Left lung (tissue), 4 donors: ENCODE measurements at regions not wholly inside any gene's neighbourhood (a gene's known extent, or its start where the extent isn't known, plus 50 kb on each side); places are given as distances from the start of the nearest gene placed in this dataset.

Experiments
- ATAC-seq: fragments of 200-7000 bp; cut with Tn5 transposase; one replicate; pipeline ENCODE4 v1.9.1; 2020; ENCODE audit warnings: moderate library complexity
- DNase-seq, 4 donors: peaks; one replicate each; pipeline ENCODE4 v3.0.0-alpha.2; 2013 to 2020
- H3K27ac ChIP-seq, 2 donors: fragments of 200-600 bp; sonication (generic) in 1 of 2; one replicate each; pipeline versions ENCODE4 v1.5.0 to v1.8.0; 2020 to 2021
- H3K27me3 ChIP-seq, 2 donors: fragments of 200-600 bp; sonication (generic) in 1 of 2; one replicate each; pipeline versions ENCODE4 v1.5.0 to v1.8.0; 2020 to 2021
- H3K36me3 ChIP-seq, 2 donors: fragments of 200-600 bp; sonication (generic) in 1 of 2; one replicate each; pipeline versions ENCODE4 v1.5.0 to v1.8.0; 2020 to 2021
- H3K4me1 ChIP-seq, 2 donors: fragments of 200-600 bp; one replicate each; pipeline ENCODE4 v1.8.0; 2021
- H3K4me3 ChIP-seq, 2 donors: fragments of 200-600 bp; sonication (generic) in 1 of 2; one replicate each; pipeline versions ENCODE4 v1.5.0 to v1.8.0; 2020 to 2021; ENCODE audit warnings: mild to moderate bottlenecking in 1 of 2
- H3K9me3 ChIP-seq, 2 donors: fragments of 200-600 bp; sonication (generic) in 1 of 2; one replicate each; pipeline versions ENCODE4 v1.5.0 to v1.8.0; 2020 to 2021
- intact Hi-C, 2 donors: fragments of 100-400 bp; cut with DNase I; formaldehyde crosslinking; loops; one replicate each; pipeline versions ENCODE4 v1.11.2 to v1.14.2; 2022
- TF ChIP-seq, protein P1 (sequence below), 2 donors: fragments of 200-600 bp; sonication (generic) in 1 of 2; IDR thresholded peaks; one replicate each; pipeline versions ENCODE4 v1.5.0 to v1.8.0; 2021; ENCODE audit warnings: antibody characterized with exemption in 2 of 2
- donor health status: DM: no; HTN: yes; CAD: no.
- donor health status: DM: no; HTN: no; CAD: no.

- intact Hi-C loops, result no loop called here
- Histone ChIP-seq H3K9me3 (no peaks in the 10 kb centered on the region), H3K27ac (no peak overlapping the region), H3K36me3 (no peaks in the 10 kb centered on the region), H3K4me3 (no peak overlapping the region), H3K27me3 (no peaks in the 10 kb centered on the region), H3K4me1 (no peaks in the 10 kb centered on the region)
- DNase-seq, result no peak
- TF ChIP-seq, protein P1, sequence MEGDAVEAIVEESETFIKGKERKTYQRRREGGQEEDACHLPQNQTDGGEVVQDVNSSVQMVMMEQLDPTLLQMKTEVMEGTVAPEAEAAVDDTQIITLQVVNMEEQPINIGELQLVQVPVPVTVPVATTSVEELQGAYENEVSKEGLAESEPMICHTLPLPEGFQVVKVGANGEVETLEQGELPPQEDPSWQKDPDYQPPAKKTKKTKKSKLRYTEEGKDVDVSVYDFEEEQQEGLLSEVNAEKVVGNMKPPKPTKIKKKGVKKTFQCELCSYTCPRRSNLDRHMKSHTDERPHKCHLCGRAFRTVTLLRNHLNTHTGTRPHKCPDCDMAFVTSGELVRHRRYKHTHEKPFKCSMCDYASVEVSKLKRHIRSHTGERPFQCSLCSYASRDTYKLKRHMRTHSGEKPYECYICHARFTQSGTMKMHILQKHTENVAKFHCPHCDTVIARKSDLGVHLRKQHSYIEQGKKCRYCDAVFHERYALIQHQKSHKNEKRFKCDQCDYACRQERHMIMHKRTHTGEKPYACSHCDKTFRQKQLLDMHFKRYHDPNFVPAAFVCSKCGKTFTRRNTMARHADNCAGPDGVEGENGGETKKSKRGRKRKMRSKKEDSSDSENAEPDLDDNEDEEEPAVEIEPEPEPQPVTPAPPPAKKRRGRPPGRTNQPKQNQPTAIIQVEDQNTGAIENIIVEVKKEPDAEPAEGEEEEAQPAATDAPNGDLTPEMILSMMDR (IDR thresholded peaks at IDR 0.05), result no peak
- ATAC-seq, result no peak
Observed at GRCh38 chr14:98498019-98498885, 773.7 kb downstream of the BCL11B start.

GRCh38 chr14:98501335-98501734 lies 770.7 kb downstream of the BCL11B start:
- TF ChIP-seq, protein P1 (IDR thresholded peaks at IDR 0.05), result no peak
- no peaks in the 10 kb centered on the region for H3K36me3 ChIP-seq
- H3K27ac ChIP-seq, result no peak overlapping the region
- DNase-seq (no peak), ATAC-seq (no peak)
- H3K4me3 ChIP-seq, result no peak overlapping the region
- intact Hi-C loops, result no loop called here
- no peaks in the 10 kb centered on the region for H3K27me3 ChIP-seq
- no peaks in the 10 kb centered on the region for H3K9me3 ChIP-seq
- H3K4me1 ChIP-seq, result no peaks in the 10 kb centered on the region

DNA sequence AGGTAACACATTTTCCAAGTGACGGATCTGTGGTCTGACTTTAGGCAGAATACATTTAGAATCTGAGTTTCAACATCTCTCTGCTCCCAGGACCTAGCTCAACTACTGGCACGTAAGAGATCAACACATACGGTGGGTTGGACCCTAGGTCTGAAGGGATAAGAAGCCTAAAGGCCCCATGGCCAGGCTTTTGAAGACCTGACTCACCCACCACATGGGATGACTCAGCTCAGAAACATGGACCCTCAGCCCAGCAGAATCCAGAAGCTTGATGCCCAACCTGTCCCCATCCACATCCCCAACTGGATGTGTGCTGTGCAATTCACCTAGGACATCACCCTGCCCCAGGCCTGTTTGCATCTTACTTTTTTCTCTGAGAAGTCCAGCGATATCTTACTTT lies 770.2 kb downstream of the BCL11B start:
- TF ChIP-seq, protein P1 (IDR thresholded peaks at IDR 0.05), result no peak
- peaks cover 0 to 4% of the 10 kb centered on the region in 2 donors for H3K27me3 ChIP-seq
- no peaks in the 10 kb centered on the region for H3K36me3 ChIP-seq
- H3K4me3 ChIP-seq, result no peak overlapping the region
- no peak for ATAC-seq
- H3K27ac ChIP-seq, result no peak overlapping the region
- intact Hi-C loops, result no loop called here
- no peaks in the 10 kb centered on the region for H3K9me3 ChIP-seq
- no peak for DNase-seq
- no peaks in the 10 kb centered on the region for H3K4me1 ChIP-seq

- Histone ChIP-seq H3K9me3 (no peaks in the 10 kb centered on the region), H3K27ac (no peak overlapping the region), H3K36me3 (no peaks in the 10 kb centered on the region), H3K27me3 (peaks cover 0 to 4% of the 10 kb centered on the region in 2 donors), H3K4me3 (no peak overlapping the region), H3K4me1 (no peaks in the 10 kb centered on the region)
- TF ChIP-seq, protein P1 (IDR thresholded peaks at IDR 0.05), result no peak
- ATAC-seq, result no peak
- intact Hi-C loops, result no loop called here
- DNase-seq, result no peak
Observed at GRCh38 chr14:98503086-98503815, 768.7 kb downstream of the BCL11B start.

DNA sequence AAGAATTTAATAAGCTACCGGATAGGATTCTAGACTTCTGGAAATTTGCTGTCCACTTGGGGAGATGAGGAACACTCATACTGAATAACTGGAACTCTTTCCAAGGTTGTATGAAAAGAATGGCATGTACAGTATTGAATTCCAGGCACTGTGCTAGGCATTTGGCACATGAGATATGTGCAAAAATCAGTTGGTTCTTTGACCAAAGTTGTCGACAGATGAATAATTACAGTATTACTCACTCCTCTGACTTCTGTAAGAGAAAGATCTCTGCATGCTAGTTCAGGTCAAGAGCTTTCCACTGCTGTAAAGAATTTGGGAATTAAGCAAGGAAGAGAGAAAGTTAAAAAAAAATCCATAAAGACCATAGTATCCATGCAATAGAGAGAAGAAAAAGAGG lies 764.7 kb downstream of the BCL11B start:
- no peaks in the 10 kb centered on the region for H3K36me3 ChIP-seq
- intact Hi-C loops, result no loop called here
- H3K9me3 ChIP-seq, result no peaks in the 10 kb centered on the region
- no peak for ATAC-seq
- H3K4me1 ChIP-seq, result no peaks in the 10 kb centered on the region
- H3K4me3 ChIP-seq, result no peak overlapping the region
- TF ChIP-seq, protein P1 (IDR thresholded peaks at IDR 0.05), result no peak
- H3K27ac ChIP-seq, result no peak overlapping the region
- peaks cover 0 to 4% of the 10 kb centered on the region in 2 donors for H3K27me3 ChIP-seq
- no peak for DNase-seq
